Cardiac fibroblast (primary cell): ENCODE measurements at regions not wholly inside any gene's neighbourhood (a gene's known extent, or its start where the extent isn't known, plus 50 kb on each side); places are given as distances from the start of the nearest gene placed in this dataset.
A peak's percentile ranks its signal among the peaks of the same experiment; 100 is the strongest.

Experiments used
- DNase-seq, 2 donors: peaks; one replicate each; pipeline versions ENCODE4 v3.0.0 to v3.0.0-alpha.2; 2010; ENCODE audit warnings: low read depth in 2 of 2
- H3K4me3 ChIP-seq, 2 donors: replicated peaks in 1 of 2; 1 replicate in 1 of 2; 2 replicates in 1 of 2; pipeline ENCODE4 v1.5.1; 2011; ENCODE audit warnings: low read depth in 2 of 2, low read length in 2 of 2, mild to moderate bottlenecking in 2 of 2, moderate library complexity in 1 of 2
- TF ChIP-seq, protein P1 (sequence below): IDR thresholded peaks from one replicate; pipeline ENCODE4 v1.5.1; 2011; ENCODE audit warnings: low read depth, mild to moderate bottlenecking, low read length, inconsistent platforms

DNA sequence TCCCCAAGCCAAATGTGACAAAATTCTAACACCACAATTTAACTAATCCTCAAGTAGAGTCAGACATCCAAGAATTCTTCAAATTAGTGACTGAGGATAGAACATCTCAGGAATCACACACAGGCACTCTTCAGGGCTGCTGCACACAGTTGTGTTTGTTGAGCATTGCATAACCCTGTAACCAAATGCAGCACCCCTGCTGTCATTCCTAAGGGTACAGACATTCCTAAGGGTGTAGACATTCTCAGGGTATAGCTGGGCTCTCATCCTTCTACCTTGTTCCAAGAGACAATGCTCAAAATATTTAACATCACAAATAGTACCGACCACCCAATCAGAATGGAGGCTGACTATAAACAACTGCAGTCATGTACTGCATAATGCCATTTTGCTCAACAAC is 107.1 kb upstream of the UBE2E2 start:
- no peak overlapping the region for H3K4me3 ChIP-seq
- TF ChIP-seq, protein P1, sequence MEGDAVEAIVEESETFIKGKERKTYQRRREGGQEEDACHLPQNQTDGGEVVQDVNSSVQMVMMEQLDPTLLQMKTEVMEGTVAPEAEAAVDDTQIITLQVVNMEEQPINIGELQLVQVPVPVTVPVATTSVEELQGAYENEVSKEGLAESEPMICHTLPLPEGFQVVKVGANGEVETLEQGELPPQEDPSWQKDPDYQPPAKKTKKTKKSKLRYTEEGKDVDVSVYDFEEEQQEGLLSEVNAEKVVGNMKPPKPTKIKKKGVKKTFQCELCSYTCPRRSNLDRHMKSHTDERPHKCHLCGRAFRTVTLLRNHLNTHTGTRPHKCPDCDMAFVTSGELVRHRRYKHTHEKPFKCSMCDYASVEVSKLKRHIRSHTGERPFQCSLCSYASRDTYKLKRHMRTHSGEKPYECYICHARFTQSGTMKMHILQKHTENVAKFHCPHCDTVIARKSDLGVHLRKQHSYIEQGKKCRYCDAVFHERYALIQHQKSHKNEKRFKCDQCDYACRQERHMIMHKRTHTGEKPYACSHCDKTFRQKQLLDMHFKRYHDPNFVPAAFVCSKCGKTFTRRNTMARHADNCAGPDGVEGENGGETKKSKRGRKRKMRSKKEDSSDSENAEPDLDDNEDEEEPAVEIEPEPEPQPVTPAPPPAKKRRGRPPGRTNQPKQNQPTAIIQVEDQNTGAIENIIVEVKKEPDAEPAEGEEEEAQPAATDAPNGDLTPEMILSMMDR, result no peak
- DNase-seq, result peak in 1 of 2 donors; percentile 38

DNA sequence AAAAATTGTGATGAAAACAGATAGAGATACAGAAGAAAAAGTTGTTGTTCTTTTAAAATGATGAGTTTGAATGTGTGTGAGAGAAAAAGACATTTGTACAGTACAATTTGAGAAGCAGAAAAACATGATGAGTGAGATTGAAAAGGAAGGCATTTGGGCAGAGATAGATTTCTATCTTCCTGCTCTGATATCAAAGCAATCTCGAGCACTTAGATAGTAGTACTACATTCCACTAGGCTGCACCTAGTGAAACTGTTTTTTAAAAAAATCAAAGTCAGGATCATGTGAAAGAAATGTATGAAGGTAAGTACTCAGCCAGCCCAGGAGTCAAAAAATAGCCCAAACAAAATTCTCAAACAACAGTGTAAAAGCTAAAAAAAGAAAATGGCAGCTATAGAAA is 104.1 kb upstream of the UBE2E2 start:
- TF ChIP-seq, protein P1, result no peak
- H3K4me3 ChIP-seq, result no peak overlapping the region
- no peak for DNase-seq

DNA sequence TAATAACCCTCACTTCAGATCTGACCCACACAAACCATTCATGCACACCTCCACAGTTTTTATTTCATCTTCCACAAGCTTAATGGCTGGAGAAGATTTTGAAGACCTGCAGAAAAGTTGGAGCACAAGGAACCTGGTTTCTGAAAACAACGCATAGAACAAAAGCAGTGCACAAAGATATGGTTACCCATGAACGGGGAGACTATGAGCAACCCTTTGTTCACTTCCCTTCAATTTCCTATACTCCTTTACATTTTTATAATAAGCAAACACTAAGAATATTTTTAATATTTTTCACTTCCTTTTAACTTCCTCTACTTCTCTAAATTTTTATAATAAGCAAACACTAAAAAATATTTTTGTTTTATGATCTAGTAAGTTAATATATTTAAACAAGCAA is 103.5 kb upstream of the UBE2E2 start:
- H3K4me3 ChIP-seq, result no peak overlapping the region
- TF ChIP-seq, protein P1, result no peak
- DNase-seq, result no peak

DNA sequence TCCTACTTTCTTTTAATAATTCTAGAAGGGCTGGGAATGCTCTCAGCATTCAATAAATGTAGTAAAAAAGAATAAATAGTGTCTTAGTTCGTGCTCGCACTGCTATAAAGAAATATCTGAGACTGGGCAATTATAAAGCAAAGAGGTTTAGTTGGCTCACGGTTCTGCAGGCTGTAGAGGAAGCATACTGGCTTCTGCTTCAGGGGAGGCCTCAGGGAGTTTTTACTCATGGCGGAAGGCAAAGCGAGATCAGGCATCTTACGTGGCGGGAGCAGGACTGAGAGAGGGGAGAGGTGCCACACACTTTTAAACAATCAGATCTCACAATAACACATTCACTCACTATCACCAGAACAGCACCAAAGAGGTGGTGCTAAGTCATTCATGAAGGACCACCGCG is 103.0 kb upstream of the UBE2E2 start:
- DNase-seq, result no peak
- H3K4me3 ChIP-seq, result no peak overlapping the region
- TF ChIP-seq, protein P1, result no peak

DNA sequence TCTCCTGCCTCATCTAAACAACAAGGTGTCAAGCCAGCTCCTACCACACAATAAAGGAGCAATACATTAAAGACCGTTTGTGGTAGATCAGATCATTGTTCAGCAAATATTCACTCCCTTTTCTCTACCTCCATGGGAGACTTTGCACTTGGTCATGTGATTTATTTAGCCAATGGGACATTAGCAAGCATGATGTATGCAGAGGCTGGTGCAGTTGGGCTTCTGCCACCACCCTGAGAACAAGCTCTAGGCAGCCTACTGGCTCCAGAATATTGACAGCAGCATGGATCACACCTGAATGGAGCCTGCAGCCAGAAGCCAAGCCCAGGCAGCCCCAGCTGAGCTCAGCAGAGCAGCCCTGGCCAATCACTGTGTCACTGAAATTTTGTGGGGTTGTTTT is 99.4 kb upstream of the UBE2E2 start:
- TF ChIP-seq, protein P1, result no peak
- H3K4me3 ChIP-seq, result no peak overlapping the region
- no peak for DNase-seq

DNA sequence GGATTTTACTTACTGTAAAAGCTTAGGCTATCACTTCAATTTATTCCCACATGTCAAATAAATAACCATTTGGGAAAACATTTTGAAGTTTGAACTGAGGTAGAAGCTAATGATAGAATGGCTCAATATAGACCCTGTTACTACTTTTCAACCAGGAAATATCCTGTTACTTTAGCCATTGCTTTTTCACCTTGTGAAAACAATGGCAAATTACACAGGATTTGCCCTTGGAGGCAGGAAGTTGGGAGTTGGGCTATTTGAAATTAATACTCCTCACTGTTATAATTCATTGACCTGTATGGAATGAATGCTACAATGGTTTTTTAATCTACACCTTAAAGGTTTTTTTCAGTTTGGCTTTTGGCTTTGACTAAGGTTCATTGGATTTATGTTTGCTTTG is 98.1 kb upstream of the UBE2E2 start:
- TF ChIP-seq, protein P1, result no peak
- no peak overlapping the region for H3K4me3 ChIP-seq
- no peak for DNase-seq

DNA sequence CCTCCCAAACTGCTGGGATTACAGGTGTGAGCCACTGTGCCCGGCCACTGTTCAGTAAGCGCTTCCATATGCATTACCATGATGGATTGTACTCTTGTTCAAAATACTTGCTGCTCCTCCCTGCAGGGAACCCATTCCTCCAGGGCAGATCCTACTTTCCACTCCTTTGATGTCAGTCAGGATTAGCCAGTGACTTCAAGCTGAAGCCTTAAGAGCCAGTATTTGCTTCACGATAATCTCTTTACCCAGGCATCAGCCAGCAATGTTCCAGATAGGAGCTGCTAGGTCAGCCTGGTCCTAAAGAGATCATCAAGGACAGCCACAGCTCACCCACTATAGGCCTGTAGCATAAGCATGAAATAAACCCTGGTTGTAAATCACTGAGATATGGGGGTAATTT is 96.5 kb upstream of the UBE2E2 start:
- no peak overlapping the region for H3K4me3 ChIP-seq
- TF ChIP-seq, protein P1, result no peak
- DNase-seq, result no peak
